ENCODE measurements at regions not wholly inside any gene's neighbourhood (a gene's known extent, or its start where the extent isn't known, plus 50 kb on each side); places are given as distances from the start of the nearest gene placed in this dataset.

- no peak overlapping the region for H3K27ac Mint-ChIP-seq
Measured at GRCh38 chr10:125564570-125564969, 118.4 kb downstream of the TEX36 start.

GRCh38 chr10:125562737-125563136, 120.2 kb downstream of the TEX36 start:
- no peak for DNase-seq
- Mint-ChIP-seq H3K27ac (no peak overlapping the region), H3K27me3 (ENCODE audit: low read depth) (no peaks in the 10 kb centered on the region), H3K4me3 (no peak overlapping the region), H3K9me3 (no peaks in the 10 kb centered on the region), H3K4me1 (ENCODE audit: low read depth) (no peaks in the 10 kb centered on the region), H3K36me3 (ENCODE audit: insufficient read depth in 2 of 2) (no peaks in the 10 kb centered on the region)
- ATAC-seq (replicated peaks in 1 of 2): no peak

More at GRCh38 chr10:125564570-125564969, 118.4 kb downstream of the TEX36 start:
- no peak for DNase-seq
- Mint-ChIP-seq H3K36me3 (ENCODE audit: insufficient read depth in 2 of 2) (no peaks in the 10 kb centered on the region), H3K27me3 (ENCODE audit: low read depth) (no peaks in the 10 kb centered on the region), H3K4me3 (no peak overlapping the region), H3K9me3 (no peaks in the 10 kb centered on the region), H3K4me1 (ENCODE audit: low read depth) (no peaks in the 10 kb centered on the region)
- no peak for ATAC-seq (replicated peaks in 1 of 2)

- H3K4me1 Mint-ChIP-seq (ENCODE audit: low read depth): no peaks in the 10 kb centered on the region
- H3K36me3 Mint-ChIP-seq (ENCODE audit: insufficient read depth in 2 of 2): no peaks in the 10 kb centered on the region
- H3K27ac Mint-ChIP-seq: no peak overlapping the region
- H3K4me3 Mint-ChIP-seq: no peak overlapping the region
- DNase-seq: no peak
- H3K9me3 Mint-ChIP-seq: no peaks in the 10 kb centered on the region
- no peak for ATAC-seq (replicated peaks in 1 of 2)
- peaks cover 10% of the 10 kb centered on the region for H3K27me3 Mint-ChIP-seq (ENCODE audit: low read depth)
Measured at GRCh38 chr10:125560947-125561346, 122.0 kb downstream of the TEX36 start.

- DNase-seq (no peak), ATAC-seq (replicated peaks in 1 of 2) (no peak)
- Mint-ChIP-seq H3K27ac (no peak overlapping the region), H3K4me1 (ENCODE audit: low read depth) (no peaks in the 10 kb centered on the region), H3K9me3 (no peaks in the 10 kb centered on the region), H3K27me3 (ENCODE audit: low read depth) (peaks cover 21% of the 10 kb centered on the region), H3K36me3 (ENCODE audit: insufficient read depth in 2 of 2) (no peaks in the 10 kb centered on the region), H3K4me3 (no peak overlapping the region)
Measured at GRCh38 chr10:125559210-125559609, 123.8 kb downstream of the TEX36 start.

- H3K27ac Mint-ChIP-seq: no peak overlapping the region
Measured at GRCh38 chr10:125557801-125558505, 125.0 kb downstream of the TEX36 start.

GRCh38 chr10:125557311-125557710, 125.7 kb downstream of the TEX36 start:
- Mint-ChIP-seq H3K27me3 (ENCODE audit: low read depth) (peaks cover 21% of the 10 kb centered on the region), H3K9me3 (peaks cover 0 to 2% of the 10 kb centered on the region in 2 donors)

More at GRCh38 chr10:125557801-125558505, 125.0 kb downstream of the TEX36 start:
- no peak for ATAC-seq (replicated peaks in 1 of 2)
- H3K27me3 Mint-ChIP-seq (ENCODE audit: low read depth): peaks cover 21% of the 10 kb centered on the region
- H3K9me3 Mint-ChIP-seq: peaks cover 0 to 2% of the 10 kb centered on the region in 2 donors
- H3K36me3 Mint-ChIP-seq (ENCODE audit: insufficient read depth in 2 of 2): no peaks in the 10 kb centered on the region
- no peak overlapping the region for H3K4me3 Mint-ChIP-seq
- DNase-seq: no peak
- no peaks in the 10 kb centered on the region for H3K4me1 Mint-ChIP-seq (ENCODE audit: low read depth)

GRCh38 chr10:125556882-125557281, 126.1 kb downstream of the TEX36 start:
- no peak overlapping the region for H3K27ac Mint-ChIP-seq
- peaks cover 21% of the 10 kb centered on the region for H3K27me3 Mint-ChIP-seq (ENCODE audit: low read depth)
- H3K4me3 Mint-ChIP-seq: no peak overlapping the region
- no peaks in the 10 kb centered on the region for H3K36me3 Mint-ChIP-seq (ENCODE audit: insufficient read depth in 2 of 2)
- ATAC-seq (replicated peaks in 1 of 2): no peak
- no peak for DNase-seq
- H3K9me3 Mint-ChIP-seq: peaks cover 0 to 2% of the 10 kb centered on the region in 2 donors
- no peaks in the 10 kb centered on the region for H3K4me1 Mint-ChIP-seq (ENCODE audit: low read depth)

More at GRCh38 chr10:125557311-125557710, 125.7 kb downstream of the TEX36 start:
- no peaks in the 10 kb centered on the region for H3K36me3 Mint-ChIP-seq (ENCODE audit: insufficient read depth in 2 of 2)
- H3K4me3 Mint-ChIP-seq: no peak overlapping the region
- ATAC-seq (replicated peaks in 1 of 2) (no peak), DNase-seq (no peak)
- no peak overlapping the region for H3K27ac Mint-ChIP-seq
- no peaks in the 10 kb centered on the region for H3K4me1 Mint-ChIP-seq (ENCODE audit: low read depth)

- H3K27ac Mint-ChIP-seq: no peak overlapping the region
- no peaks in the 10 kb centered on the region for H3K4me1 Mint-ChIP-seq (ENCODE audit: low read depth)
- no peaks in the 10 kb centered on the region for H3K36me3 Mint-ChIP-seq (ENCODE audit: insufficient read depth in 2 of 2)
Measured at GRCh38 chr10:125555743-125556142, 127.2 kb downstream of the TEX36 start.

GRCh38 chr10:125555267-125555666, 127.7 kb downstream of the TEX36 start:
- Mint-ChIP-seq H3K4me3 (no peak overlapping the region), H3K27ac (no peak overlapping the region), H3K36me3 (ENCODE audit: insufficient read depth in 2 of 2) (no peaks in the 10 kb centered on the region), H3K4me1 (ENCODE audit: low read depth) (no peaks in the 10 kb centered on the region), H3K9me3 (peaks cover 0 to 2% of the 10 kb centered on the region in 2 donors), H3K27me3 (ENCODE audit: low read depth) (peaks cover 21% of the 10 kb centered on the region)
- no peak for DNase-seq
- no peak for ATAC-seq (replicated peaks in 1 of 2)

More at GRCh38 chr10:125555743-125556142, 127.2 kb downstream of the TEX36 start:
- no peak for DNase-seq
- no peak for ATAC-seq (replicated peaks in 1 of 2)
- Mint-ChIP-seq H3K27me3 (ENCODE audit: low read depth) (peaks cover 21% of the 10 kb centered on the region), H3K4me3 (no peak overlapping the region), H3K9me3 (peaks cover 0 to 2% of the 10 kb centered on the region in 2 donors)

GRCh38 chr10:125554753-125555152, 128.2 kb downstream of the TEX36 start:
- no peak for ATAC-seq (replicated peaks in 1 of 2)
- H3K27ac Mint-ChIP-seq: no peak overlapping the region
- H3K9me3 Mint-ChIP-seq: peaks cover 0 to 2% of the 10 kb centered on the region in 2 donors
- H3K27me3 Mint-ChIP-seq (ENCODE audit: low read depth): peaks cover 21% of the 10 kb centered on the region
- no peaks in the 10 kb centered on the region for H3K4me1 Mint-ChIP-seq (ENCODE audit: low read depth)
- H3K4me3 Mint-ChIP-seq: no peak overlapping the region
- DNase-seq: no peak
- no peaks in the 10 kb centered on the region for H3K36me3 Mint-ChIP-seq (ENCODE audit: insufficient read depth in 2 of 2)

- H3K27me3 Mint-ChIP-seq (ENCODE audit: low read depth): peaks cover 21% of the 10 kb centered on the region
- no peaks in the 10 kb centered on the region for H3K4me1 Mint-ChIP-seq (ENCODE audit: low read depth)
- ATAC-seq (replicated peaks in 1 of 2) (no peak), DNase-seq (no peak)
- H3K27ac Mint-ChIP-seq: no peak overlapping the region
- H3K4me3 Mint-ChIP-seq: no peak overlapping the region
- H3K9me3 Mint-ChIP-seq: peaks cover 0 to 2% of the 10 kb centered on the region in 2 donors
- no peaks in the 10 kb centered on the region for H3K36me3 Mint-ChIP-seq (ENCODE audit: insufficient read depth in 2 of 2)
Measured at GRCh38 chr10:125554016-125554703, 128.8 kb downstream of the TEX36 start.

- DNase-seq: no peak
- Mint-ChIP-seq H3K27ac (no peak overlapping the region), H3K27me3 (ENCODE audit: low read depth) (peaks cover 21% of the 10 kb centered on the region), H3K36me3 (ENCODE audit: insufficient read depth in 2 of 2) (no peaks in the 10 kb centered on the region), H3K4me1 (ENCODE audit: low read depth) (no peaks in the 10 kb centered on the region), H3K9me3 (peaks cover 0 to 2% of the 10 kb centered on the region in 2 donors), H3K4me3 (no peak overlapping the region)
- ATAC-seq (replicated peaks in 1 of 2): no peak
Measured at GRCh38 chr10:125553091-125553490, 129.9 kb downstream of the TEX36 start.

- H3K27me3 Mint-ChIP-seq (ENCODE audit: low read depth): peaks cover 14% of the 10 kb centered on the region
- H3K9me3 Mint-ChIP-seq: peaks cover 0 to 2% of the 10 kb centered on the region in 2 donors
- ATAC-seq (replicated peaks in 1 of 2) (no peak), DNase-seq (no peak)
- H3K27ac Mint-ChIP-seq: no peak overlapping the region
- H3K4me3 Mint-ChIP-seq: no peak overlapping the region
- no peaks in the 10 kb centered on the region for H3K4me1 Mint-ChIP-seq (ENCODE audit: low read depth)
- no peaks in the 10 kb centered on the region for H3K36me3 Mint-ChIP-seq (ENCODE audit: insufficient read depth in 2 of 2)
Measured at GRCh38 chr10:125551247-125551646, 131.7 kb downstream of the TEX36 start.
